AG08395 (cell line): ENCODE measurements at regions not wholly inside any gene's neighbourhood (a gene's known extent, or its start where the extent isn't known, plus 50 kb on each side); places are given as distances from the start of the nearest gene placed in this dataset.
A peak's percentile ranks its signal among the peaks of the same experiment; 100 is the strongest.

Source experiments
- DNase-seq: peaks from one replicate; pipeline ENCODE4 v3.0.0; 2012; ENCODE audit warnings: mixed read lengths, low spot score

DNA sequence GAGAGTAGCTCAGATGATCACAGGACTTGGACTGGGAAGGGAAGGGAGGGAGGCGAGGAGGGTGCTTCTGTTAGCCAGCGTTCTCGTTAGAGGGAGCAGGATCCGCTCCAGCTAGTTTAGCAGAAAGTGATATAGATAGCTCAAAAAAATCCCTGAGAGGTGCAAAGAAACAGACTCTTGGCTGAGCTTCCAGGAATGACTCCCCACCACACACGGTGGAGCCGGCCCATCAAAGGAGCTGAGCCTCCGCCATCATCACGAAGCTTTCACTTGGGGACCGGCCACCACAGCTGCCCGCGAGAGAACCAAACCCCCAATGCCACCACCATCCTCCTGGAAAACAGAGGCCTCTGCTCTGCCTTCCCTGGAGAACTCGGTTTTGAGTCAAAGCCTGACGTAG, 124.6 kb upstream of the BCL2L14 start:
- no peak for DNase-seq

- DNase-seq = no peak
Measured at GRCh38 chr12:11947213-11947612, 123.5 kb upstream of the BCL2L14 start.

DNA sequence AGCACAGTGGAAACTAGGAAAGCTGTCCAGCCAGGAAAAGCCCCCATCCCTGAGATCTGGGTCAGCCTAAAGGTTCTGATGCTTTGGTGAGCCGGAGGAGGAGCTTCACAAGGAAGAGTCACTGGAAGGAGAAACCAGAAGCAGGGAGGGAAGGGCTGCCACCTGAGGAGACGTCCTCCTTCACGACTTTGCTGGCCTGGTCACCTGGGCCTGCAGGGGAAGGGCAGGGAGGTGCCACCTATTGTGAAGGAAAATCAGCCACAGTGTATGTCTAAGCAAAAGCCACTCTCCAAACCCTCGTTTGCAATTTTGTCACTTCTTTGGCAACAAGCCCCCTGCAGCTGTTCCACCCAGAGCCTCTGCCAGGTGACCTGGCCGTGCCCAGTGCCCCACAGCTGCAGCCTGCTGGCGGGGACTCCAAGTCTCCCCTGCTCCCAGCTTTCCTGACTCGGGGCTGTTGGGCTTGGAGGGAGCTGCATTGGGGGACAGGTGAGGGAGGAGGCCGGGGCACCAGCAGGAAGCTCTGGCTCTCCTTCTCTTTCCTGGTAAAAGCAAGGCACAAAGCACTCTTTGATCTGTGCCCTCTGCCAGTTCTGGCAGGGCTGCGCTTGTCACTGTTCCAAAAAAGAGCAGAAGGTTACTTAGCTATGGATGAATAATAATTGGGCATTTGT, 120.9 kb upstream of the BCL2L14 start:
- DNase-seq = no peak

DNA sequence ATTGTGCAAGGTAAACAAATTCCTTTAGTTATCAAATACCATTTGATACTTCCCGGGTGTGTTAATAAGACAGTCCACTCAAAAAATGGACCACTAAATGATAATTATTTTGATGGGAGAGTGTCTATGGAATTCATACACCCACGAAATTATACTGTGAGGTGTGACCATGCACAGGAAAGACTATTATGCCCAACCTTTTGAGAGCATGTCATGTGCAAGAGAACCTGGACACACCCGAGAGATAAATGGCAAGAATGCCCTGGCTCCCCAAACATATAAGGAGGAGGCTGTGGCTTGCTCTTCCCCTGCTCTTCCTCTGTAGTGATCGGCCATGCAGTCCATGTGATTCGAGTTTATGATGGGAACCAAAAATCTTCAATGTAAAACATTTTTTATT, 119.5 kb upstream of the BCL2L14 start:
- DNase-seq = no peak

GRCh38 chr12:11953523-11953922, 117.2 kb upstream of the BCL2L14 start:
- no peak for DNase-seq

- DNase-seq = no peak
Measured at GRCh38 chr12:11954181-11954580, 116.6 kb upstream of the BCL2L14 start.

GRCh38 chr12:11958221-11959091, 112.3 kb upstream of the BCL2L14 start:
- DNase-seq = peak; percentile 97

DNA sequence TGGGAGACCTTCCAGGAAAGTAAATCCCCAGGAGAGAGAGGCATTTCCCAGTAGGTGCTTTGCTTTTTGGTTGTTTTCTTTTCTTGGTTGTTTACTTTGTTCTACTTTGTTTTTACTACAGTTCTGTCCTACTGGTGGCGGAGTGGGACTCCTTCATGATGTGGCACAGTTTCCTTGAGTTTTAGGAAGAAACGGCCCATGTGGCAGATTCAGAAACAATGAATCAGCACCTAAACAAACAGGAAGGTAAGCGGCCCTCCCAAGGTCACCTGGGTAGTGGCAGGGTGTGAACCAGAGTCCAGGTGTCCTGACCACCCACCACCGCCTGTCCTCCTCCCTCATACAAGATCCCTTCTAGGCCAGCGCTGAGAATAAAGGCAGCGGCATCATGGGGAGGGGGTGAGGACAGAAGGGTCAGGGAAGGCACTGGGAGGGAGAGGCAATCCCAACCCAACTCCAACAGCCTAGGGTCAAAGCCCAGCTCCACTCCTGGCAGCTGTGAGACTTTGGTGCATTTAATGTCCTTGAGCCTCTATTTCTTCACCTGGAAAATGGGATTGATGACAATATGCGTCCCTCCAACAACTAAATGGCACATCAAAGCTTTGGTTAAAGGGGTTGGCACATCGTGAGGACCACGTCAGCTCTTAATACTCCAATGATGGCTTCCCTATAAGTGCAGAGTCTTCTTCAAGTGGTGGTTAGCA, 111.5 kb upstream of the BCL2L14 start:
- no peak for DNase-seq

DNA sequence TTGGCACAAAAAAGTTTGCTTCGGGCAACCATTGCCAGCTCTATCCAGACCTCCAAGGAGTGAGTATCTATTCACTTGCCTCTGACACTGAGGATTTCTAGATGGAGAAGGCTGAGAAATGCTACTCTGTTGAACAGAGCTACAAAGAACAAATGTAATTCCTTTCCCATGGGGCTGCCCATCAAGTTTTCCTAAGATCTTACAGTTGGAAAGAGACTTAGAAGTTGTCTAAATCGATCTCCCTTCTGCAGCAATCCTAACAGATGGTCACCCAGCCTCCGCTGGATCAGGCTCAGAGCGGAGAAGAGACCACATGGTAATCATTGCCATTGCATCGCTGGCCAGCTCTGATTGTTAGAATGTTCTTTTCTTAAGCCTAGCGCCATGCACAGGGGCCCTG, 110.1 kb upstream of the BCL2L14 start:
- DNase-seq = no peak

DNA sequence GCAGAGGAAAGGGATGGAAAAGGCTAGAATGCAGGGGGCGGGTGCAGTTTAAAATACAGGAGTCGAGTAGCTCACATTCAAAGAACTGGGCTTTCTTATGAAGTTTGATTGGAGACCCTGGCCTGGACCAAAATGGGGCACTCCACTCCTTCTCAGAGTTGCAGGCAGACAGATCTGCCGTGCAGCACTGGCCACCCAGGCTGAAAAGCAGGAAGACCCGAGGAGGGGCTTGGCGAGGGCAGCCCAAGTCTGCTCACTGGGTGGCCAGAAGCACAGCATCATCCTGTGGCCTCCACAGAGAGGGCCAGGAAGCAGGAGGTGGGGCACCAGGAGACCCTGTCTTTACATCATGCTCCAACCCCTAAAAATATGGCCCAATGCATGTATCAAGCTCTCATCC, 109.1 kb upstream of the BCL2L14 start:
- DNase-seq = no peak

DNA sequence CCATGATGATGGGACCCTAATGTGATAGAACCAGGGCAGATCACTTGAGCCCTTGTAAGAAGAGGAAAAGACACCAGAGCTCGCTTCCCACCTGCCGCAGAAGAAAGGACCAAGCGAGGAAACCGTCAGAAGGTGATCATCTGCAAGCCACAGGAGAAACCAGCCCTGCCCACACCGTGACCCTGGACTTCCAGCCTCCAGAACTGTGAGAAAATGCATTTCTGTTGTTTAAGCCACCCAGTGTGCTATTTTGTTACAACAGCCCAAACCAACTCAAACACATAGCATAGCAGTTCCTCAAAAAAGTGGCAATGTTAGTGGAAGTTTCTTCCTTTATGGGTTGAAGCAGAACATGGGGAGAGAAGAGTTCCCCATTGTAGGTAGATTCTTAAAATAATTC, 107.9 kb upstream of the BCL2L14 start:
- DNase-seq = no peak

DNA sequence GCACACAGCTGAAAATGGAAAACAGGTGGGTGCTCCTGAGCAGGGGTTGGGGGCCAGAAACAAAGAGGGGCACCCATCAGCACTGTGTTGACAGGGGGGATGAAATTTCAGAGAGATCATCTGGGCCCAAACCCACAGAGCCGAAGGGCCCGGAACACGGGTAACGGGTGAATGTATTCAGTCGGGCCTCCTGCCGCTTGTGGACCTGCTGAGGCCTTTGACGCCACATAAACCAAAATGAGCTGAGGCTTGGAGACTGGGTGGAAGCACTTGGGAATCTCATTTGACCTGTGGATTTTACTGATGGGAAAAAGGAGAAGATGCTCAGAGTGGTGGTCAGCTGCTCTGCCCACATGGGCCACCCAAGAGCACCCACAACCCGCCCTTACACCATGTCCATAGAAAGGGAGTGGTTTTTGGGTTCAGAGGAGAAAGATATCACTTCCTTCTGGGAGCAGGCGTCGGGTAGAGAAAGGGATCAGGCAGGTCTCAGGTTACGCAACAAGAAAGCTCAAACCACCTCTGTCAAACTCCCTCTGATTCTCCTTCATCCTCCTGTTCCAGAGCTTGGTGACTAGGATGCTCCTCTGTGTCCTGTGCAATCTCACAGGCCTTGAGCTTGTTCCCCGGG, 106.8 kb upstream of the BCL2L14 start:
- no peak for DNase-seq

DNA sequence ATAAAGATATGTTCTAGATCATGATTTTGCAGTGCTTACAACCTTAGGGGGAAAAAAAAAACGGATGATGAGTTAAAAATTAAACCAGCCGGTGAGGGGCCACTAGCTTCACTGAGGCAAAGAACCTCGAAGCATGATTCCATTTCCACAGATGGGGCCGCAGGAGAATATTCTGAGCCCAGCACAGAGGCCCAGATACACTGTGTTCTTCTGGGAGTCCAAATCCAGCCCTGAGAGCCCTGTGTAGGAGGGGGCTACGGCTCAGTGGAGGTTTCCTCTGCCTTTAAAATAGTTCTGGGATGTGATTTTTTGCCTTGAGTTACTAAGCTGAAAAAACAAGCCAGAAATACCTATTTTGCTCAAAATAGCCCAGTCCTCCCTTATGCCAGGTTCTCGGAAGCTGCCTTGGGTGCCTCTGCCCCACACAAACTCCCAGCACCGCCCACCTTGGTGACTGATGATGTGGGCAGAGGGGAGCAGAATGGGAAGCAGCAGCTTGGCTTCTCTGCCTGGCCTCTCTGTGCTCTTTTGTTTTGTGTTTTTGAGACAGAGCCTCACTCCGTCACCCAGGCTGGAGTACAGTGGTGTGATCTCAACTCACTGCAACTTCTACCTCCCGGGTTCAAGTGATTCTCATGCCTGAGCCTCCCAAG, 105.4 kb upstream of the BCL2L14 start:
- no peak for DNase-seq

- DNase-seq = no peak
Measured at GRCh38 chr12:11967376-11968047, 103.2 kb upstream of the BCL2L14 start.

GRCh38 chr12:11968048-11968383, 102.7 kb upstream of the BCL2L14 start:
- DNase-seq = no peak

DNA sequence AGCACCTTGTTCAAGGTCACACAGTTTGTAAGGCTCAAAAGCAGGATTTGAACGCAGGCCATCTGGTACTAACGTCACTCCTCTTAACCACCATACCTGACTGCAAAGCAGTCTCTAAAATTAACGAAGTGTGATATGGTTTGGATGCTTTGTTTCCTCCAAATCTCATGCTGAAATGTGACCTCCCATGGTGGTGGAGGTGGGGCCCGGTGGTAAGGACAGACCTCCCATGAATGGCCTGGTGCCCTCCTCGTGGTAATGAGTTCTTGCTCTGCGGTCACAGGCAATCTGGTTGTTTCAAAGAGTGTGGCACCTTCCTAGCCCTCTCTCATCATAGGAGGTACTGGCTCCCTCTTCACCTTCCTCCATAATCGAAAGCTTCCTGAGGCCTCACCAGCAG, 102.2 kb upstream of the BCL2L14 start:
- DNase-seq = no peak

GRCh38 chr12:11969437-11970154, 101.1 kb upstream of the BCL2L14 start:
- DNase-seq = no peak

GRCh38 chr12:11970155-11970520, 100.6 kb upstream of the BCL2L14 start:
- DNase-seq = no peak

DNA sequence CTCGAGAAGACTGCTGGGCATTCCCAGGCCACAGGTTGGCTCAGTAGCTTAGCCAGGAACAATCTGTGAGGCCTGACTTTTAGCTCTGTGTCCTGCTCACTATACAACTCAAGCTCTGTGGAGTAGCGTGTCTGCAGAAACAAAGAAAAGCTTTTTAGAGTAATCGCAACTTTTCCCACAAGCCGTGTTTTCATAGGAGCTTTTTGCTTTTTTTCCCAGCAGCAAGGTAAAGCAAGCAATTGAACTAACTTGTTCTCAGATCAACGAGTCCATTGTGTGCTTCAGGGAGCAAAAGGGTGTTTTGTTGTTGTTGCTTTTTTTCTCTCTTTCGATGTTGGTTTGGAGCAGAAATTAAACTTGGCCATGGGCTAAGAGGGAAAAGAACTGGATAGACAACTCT, 97.3 kb upstream of the BCL2L14 start:
- no peak for DNase-seq

DNA sequence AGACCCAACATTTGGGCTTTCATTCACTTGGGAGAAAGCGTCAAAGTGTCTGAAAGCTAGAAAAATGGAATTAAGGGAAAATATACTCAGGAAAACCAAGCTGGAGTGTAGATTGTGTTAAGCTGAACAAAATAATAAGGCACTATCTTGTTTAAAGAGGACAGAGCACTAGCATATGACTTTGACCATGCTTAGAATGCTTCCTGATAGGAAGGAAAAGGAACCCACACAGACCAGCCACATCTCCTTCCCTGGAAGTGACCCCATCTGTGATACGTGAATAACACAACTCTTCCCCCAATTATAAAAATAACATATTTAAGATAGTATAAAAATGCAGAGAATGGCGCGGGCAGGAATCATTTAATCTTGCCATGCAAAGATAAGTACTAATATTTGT, 94.7 kb upstream of the BCL2L14 start:
- DNase-seq = no peak
